GM12878 (cell line): ENCODE measurements at regions not wholly inside any gene's neighbourhood (a gene's known extent, or its start where the extent isn't known, plus 50 kb on each side); places are given as distances from the start of the nearest gene placed in this dataset.

Source experiments
- ATAC-seq: fragments of 200-7000 bp; cut with Tn5 transposase; 3 replicates; pipeline ENCODE4 v1.9.1; 2020; ENCODE audit warnings: mild to moderate bottlenecking, moderate library complexity
- BruUV-seq: library from RNA; stranded (reverse); fragments of 400-500 nt; replicated peaks from 2 replicates; lab custom pipeline; 2021; lab: Mats Ljungman, UMichigan
- CTCF ChIA-PET: fragments of 300-600 bp; sonication (Branson Sonifier 250); formaldehyde crosslinking; extraction: SDS; loops from one replicate; lab custom pipeline; 2021; ENCODE audit warnings: inconsistent platforms; lab: Yijun Ruan, JAX
- POLR2A ChIA-PET: fragments of 350-600 bp; formaldehyde crosslinking; extraction: SDS; loops from one replicate; lab custom pipeline; 2021; ENCODE audit warnings: inconsistent platforms; lab: Charles Lee
- RAD21 ChIA-PET: fragments of 300-600 bp; sonication (Branson Sonifier 250); formaldehyde crosslinking; loops from one replicate; lab custom pipeline; 2023; ENCODE audit warnings: antibody characterized with exemption; ENCODE audit not compliant: unreplicated experiment; lab: Charles Lee
- SMC1A ChIA-PET: fragments of 300-600 bp; sonication (Branson Sonifier 250); formaldehyde crosslinking; loops from one replicate; lab custom pipeline; 2023; ENCODE audit not compliant: unreplicated experiment, uncharacterized antibody; lab: Charles Lee
- DNase-seq: peaks from one replicate; pipeline ENCODE4 v3.0.0-alpha.2; 2011; ENCODE audit warnings: low read depth, low spot score
- FAIRE-seq: peaks from 3 replicates; lab custom pipeline; 2011; peaks lifted over from hg19 to GRCh38; lab: Jason Lieb, UNC
- H2AFZ ChIP-seq: 2 replicates; pipeline ENCODE4 v1.6.0; 2011; ENCODE audit warnings: low read depth, low read length, control low read depth; ENCODE audit not compliant: control insufficient read depth
- H3K27ac ChIP-seq: 2 replicates; pipeline ENCODE4 v1.5.1; 2011; ENCODE audit warnings: control low read depth; ENCODE audit not compliant: control insufficient read depth, insufficient read depth
- H3K27me3 ChIP-seq, 2 experiments: replicated peaks in 1 of 2; 2 replicates each; pipeline versions ENCODE4 v1.6.0 to v1.6.1; 2011; ENCODE audit warnings: low read length in 1 of 2; ENCODE audit not compliant: control insufficient read depth in 2 of 2, insufficient read depth in 2 of 2
- H3K36me3 ChIP-seq, 2 experiments: 2 replicates each; pipeline ENCODE4 v1.5.1; 2011; ENCODE audit warnings: low read length in 1 of 2; ENCODE audit not compliant: control insufficient read depth in 2 of 2, insufficient read depth in 2 of 2
- H3K4me1 ChIP-seq: 2 replicates; pipeline ENCODE4 v1.6.1; 2011; ENCODE audit warnings: mild to moderate bottlenecking, low read length, moderate library complexity, mixed read lengths; ENCODE audit not compliant: control insufficient read depth, insufficient read depth
- H3K4me2 ChIP-seq: 2 replicates; pipeline ENCODE4 v1.6.0; 2011; ENCODE audit warnings: control low read depth; ENCODE audit not compliant: control insufficient read depth, insufficient read depth
- H3K4me3 ChIP-seq: fragments of 200-600 bp; sonication (generic); 2 replicates; pipeline ENCODE4 v1.5.1; 2016
- H3K79me2 ChIP-seq: 2 replicates; pipeline ENCODE4 v1.6.0; 2011; ENCODE audit warnings: low read length; ENCODE audit not compliant: control insufficient read depth, insufficient read depth
- H3K9ac ChIP-seq: 2 replicates; pipeline ENCODE4 v1.8.0; 2011; ENCODE audit warnings: low read length, control low read depth, mixed read lengths; ENCODE audit not compliant: control insufficient read depth, insufficient read depth
- H3K9me3 ChIP-seq: replicated peaks from 3 replicates; pipeline ENCODE4 v1.5.1; 2011; ENCODE audit warnings: mild to moderate bottlenecking, low read length; ENCODE audit not compliant: control insufficient read depth, insufficient read depth
- H4K20me1 ChIP-seq: 2 replicates; pipeline ENCODE4 v1.6.0; 2011; ENCODE audit not compliant: control insufficient read depth, insufficient read depth
- DPF2 ChIP-seq: fragments of 450-650 bp; IDR thresholded peaks from 2 replicates; pipeline ENCODE4 v1.6.1; 2017; ENCODE audit warnings: mild to moderate bottlenecking
- FOXM1 ChIP-seq: IDR thresholded peaks from 2 replicates; pipeline ENCODE4 v1.6.1; 2012; ENCODE audit warnings: low read depth, mild to moderate bottlenecking, inconsistent platforms, low read length, moderate library complexity
- GABPA ChIP-seq: IDR thresholded peaks from 2 replicates; pipeline ENCODE4 v1.6.1; 2014; ENCODE audit warnings: antibody characterized with exemption, low read depth, mild to moderate bottlenecking, inconsistent platforms
- HDAC6 ChIP-seq: fragments of 200-600 bp; sonication (generic); IDR thresholded peaks from one replicate; pipeline ENCODE4 v1.8.0; 2017; ENCODE audit warnings: antibody characterized with exemption; ENCODE audit not compliant: unreplicated experiment
- HDGF ChIP-seq: fragments of 450-650 bp; IDR thresholded peaks from 2 replicates; pipeline ENCODE4 v1.6.1; 2016; ENCODE audit warnings: antibody characterized with exemption
- IKZF2 ChIP-seq, 2 experiments: fragments of 450-650 bp; IDR thresholded peaks; 2 replicates each; pipeline ENCODE4 v1.6.1; 2017; ENCODE audit warnings: mild to moderate bottlenecking in 2 of 2, moderate library complexity in 2 of 2
- JUND ChIP-seq: IDR thresholded peaks from 2 replicates; pipeline ENCODE4 v1.6.1; 2012; ENCODE audit warnings: low read depth, mild to moderate bottlenecking, low read length, improper control_type of control experiment, moderate library complexity
- NBN ChIP-seq: fragments of 450-650 bp; IDR thresholded peaks from 2 replicates; pipeline ENCODE4 v1.6.1; 2016
- NR2C2 ChIP-seq: IDR thresholded peaks from 2 replicates; pipeline ENCODE4 v1.6.1; 2011; ENCODE audit warnings: borderline replicate concordance, low read depth; ENCODE audit not compliant: control insufficient read depth, insufficient read length
- RFX5 ChIP-seq: IDR thresholded peaks from 2 replicates; pipeline ENCODE4 v1.6.1; 2011; ENCODE audit warnings: low read depth, low read length, improper control_type of control experiment
- SUPT20H ChIP-seq: IDR thresholded peaks from 2 replicates; pipeline ENCODE4 v1.6.1; 2011; ENCODE audit warnings: low read depth, mild to moderate bottlenecking, low read length, moderate library complexity, borderline replicate concordance; ENCODE audit not compliant: control insufficient read depth
- ZNF24 ChIP-seq: fragments of 450-650 bp; IDR thresholded peaks from 2 replicates; pipeline ENCODE4 v1.6.1; 2017; ENCODE audit warnings: antibody characterized with exemption, mild to moderate bottlenecking
- WGBS: methylation state at CpG from one replicate; pipeline ENCODE4 v1.1.6; 2016; ENCODE audit warnings: low lambda C conversion rate; ENCODE audit not compliant: insufficient replicate concordance, insufficient coverage; ENCODE audit errors: missing lambda C conversion rate; 5-methylcytosine and 5-hydroxymethylcytosine counted together
- in situ Hi-C: fragments of 300-500 bp; cut with MboI; formaldehyde crosslinking; loops from 9 replicates; pipeline ENCODE4 v1.14.3; 2018; ENCODE audit warnings: mixed read lengths
- intact Hi-C: fragments of 100-400 bp; cut with micrococcal nuclease; formaldehyde crosslinking; loops from one replicate; pipeline ENCODE4 v1.14.2; 2022; ENCODE audit not compliant: unreplicated experiment
- TF ChIP-seq, protein P1 (sequence below): fragments of 450-650 bp; formaldehyde crosslinking; IDR thresholded peaks from 2 replicates; pipeline ENCODE4 v1.4.0; 2022; ENCODE audit warnings: mild to moderate bottlenecking, moderate library complexity
- TF ChIP-seq, protein P2 (sequence below): fragments of 450-650 bp; IDR thresholded peaks from 2 replicates; pipeline ENCODE4 v1.6.1; 2018; ENCODE audit warnings: borderline replicate concordance, mild to moderate bottlenecking; ENCODE audit not compliant: partially characterized antibody

DNA sequence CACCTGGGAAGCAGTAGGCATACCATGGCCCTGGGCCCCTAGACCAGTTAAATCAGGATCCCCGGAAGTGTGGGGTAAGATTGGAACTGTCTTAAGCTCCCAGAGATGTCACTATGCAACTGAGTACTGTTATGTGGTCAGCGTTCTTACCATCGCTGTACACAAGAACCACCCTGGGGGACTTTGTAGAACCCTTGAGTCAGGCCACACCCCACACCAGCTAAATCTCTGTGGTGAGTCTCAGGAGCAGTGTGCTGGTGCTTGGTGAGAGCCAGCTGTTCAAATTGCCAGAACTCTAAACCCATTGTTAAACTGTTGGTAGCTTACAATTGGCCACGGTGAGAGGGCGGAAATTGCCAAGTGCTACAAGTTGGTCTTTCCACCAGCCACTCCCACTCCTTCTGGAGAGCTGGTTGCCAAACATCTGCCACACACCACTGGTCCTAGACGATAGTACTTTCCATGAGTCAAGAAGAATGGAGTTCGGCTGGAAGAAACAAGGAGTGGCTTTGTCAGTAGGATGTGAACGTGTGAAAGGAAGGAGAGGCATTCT is 80.5 kb upstream of the SYNDIG1 start:
- WGBS, result 31% methylated on average over 8 of the region's 8 CpGs
- FAIRE-seq (no peak), ATAC-seq (no peak), DNase-seq (no peak)
- H3K9me3 ChIP-seq, result no peaks in the 10 kb centered on the region
- H3K36me3 ChIP-seq, result no peaks in the 10 kb centered on the region
- H3K27ac ChIP-seq, result no peak overlapping the region
- ChIA-PET CTCF (interaction anchor here (1.0 kb wide), 2 partner anchors 9 to 20 kb away, joined by 3 read pairs; no protein-coding TSS in a partner anchor), POLR2A (no interaction called here), RAD21 (no interaction called here), SMC1A (no interaction called here)
- TF ChIP-seq GABPA, result no peak
- H3K4me2 ChIP-seq, result no peak overlapping the region
- intact Hi-C loops (no loop called here), in situ Hi-C loops (no loop called here)
- H3K4me1 ChIP-seq, result no peaks in the 10 kb centered on the region
- H3K4me3 ChIP-seq, result no peak overlapping the region
- no peak overlapping the region for H2AFZ ChIP-seq
- no peak overlapping the region for H3K9ac ChIP-seq
- no peaks in the 10 kb centered on the region for H4K20me1 ChIP-seq
- no peaks in the 10 kb centered on the region for H3K79me2 ChIP-seq
- H3K27me3 ChIP-seq, result no peaks in the 10 kb centered on the region
- no TSS peak for BruUV-seq

DNA sequence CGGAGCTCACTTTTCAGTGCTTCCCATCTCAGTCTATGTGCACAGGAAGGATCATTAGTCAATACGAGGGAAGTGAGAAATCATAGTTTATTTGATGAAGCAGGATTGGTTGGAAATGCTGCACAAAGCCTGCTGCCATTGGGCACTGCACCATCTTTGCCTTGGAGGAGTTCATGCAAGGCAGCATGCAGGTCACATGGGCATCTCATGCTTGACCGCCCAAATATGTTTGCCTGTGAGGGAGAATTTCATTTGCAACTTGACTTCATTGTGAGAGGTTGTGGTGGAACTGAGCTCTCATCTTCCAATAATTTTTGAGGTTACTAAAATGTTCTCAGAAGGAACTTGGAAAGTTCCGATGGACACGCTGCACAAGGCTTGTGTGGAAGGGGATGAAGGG is 83.9 kb upstream of the SYNDIG1 start:
- DNase-seq, result no peak
- no peak for ATAC-seq
- in situ Hi-C loops, result no loop called here
- Histone ChIP-seq H4K20me1 (no peaks in the 10 kb centered on the region), H3K4me3 (no peak overlapping the region), H2AFZ (no peak overlapping the region), H3K79me2 (no peaks in the 10 kb centered on the region), H3K4me2 (no peak overlapping the region), H3K27me3 (no peaks in the 10 kb centered on the region), H3K36me3 (no peaks in the 10 kb centered on the region), H3K27ac (no peak overlapping the region), H3K9me3 (no peaks in the 10 kb centered on the region), H3K9ac (no peak overlapping the region), H3K4me1 (no peaks in the 10 kb centered on the region)
- no peak for FAIRE-seq
- intact Hi-C loops, result no loop called here
- SMC1A ChIA-PET, result no interaction called here
- WGBS, result 39% methylated on average over 5 of the region's 5 CpGs
- RAD21 ChIA-PET, result no interaction called here
- no TSS peak for BruUV-seq
- CTCF ChIA-PET, result no interaction called here
- POLR2A ChIA-PET, result no interaction called here
- TF ChIP-seq HDGF (no peak), JUND (no peak), SUPT20H (no peak), DPF2 (no peak), HDAC6 (no peak), ZNF24 (no peak), NR2C2 (no peak), NBN (no peak), RFX5 (no peak), IKZF2 (IDR thresholded peaks at IDR 0.05) (no peak), FOXM1 (no peak)
- TF ChIP-seq, protein P1, sequence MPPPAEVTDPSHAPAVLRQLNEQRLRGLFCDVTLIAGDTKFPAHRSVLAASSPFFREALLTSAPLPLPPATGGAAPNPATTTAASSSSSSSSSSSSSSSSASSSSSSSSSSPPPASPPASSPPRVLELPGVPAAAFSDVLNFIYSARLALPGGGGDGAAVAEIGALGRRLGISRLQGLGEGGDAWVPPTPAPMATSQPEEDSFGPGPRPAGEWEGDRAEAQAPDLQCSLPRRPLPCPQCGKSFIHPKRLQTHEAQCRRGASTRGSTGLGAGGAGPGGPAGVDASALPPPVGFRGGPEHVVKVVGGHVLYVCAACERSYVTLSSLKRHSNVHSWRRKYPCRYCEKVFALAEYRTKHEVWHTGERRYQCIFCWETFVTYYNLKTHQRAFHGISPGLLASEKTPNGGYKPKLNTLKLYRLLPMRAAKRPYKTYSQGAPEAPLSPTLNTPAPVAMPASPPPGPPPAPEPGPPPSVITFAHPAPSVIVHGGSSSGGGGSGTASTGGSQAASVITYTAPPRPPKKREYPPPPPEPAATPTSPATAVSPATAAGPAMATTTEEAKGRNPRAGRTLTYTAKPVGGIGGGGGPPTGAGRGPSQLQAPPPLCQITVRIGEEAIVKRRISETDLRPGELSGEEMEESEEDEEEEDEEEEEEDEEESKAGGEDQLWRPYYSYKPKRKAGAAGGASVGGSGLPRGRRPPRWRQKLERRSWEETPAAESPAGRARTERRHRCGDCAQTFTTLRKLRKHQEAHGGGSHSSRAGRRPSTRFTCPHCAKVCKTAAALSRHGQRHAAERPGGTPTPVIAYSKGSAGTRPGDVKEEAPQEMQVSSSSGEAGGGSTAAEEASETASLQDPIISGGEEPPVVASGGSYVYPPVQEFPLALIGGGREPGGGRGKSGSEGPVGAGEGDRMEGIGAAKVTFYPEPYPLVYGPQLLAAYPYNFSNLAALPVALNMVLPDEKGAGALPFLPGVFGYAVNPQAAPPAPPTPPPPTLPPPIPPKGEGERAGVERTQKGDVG (CRISPR knock-in tag), result no peak
- TF ChIP-seq, protein P2, sequence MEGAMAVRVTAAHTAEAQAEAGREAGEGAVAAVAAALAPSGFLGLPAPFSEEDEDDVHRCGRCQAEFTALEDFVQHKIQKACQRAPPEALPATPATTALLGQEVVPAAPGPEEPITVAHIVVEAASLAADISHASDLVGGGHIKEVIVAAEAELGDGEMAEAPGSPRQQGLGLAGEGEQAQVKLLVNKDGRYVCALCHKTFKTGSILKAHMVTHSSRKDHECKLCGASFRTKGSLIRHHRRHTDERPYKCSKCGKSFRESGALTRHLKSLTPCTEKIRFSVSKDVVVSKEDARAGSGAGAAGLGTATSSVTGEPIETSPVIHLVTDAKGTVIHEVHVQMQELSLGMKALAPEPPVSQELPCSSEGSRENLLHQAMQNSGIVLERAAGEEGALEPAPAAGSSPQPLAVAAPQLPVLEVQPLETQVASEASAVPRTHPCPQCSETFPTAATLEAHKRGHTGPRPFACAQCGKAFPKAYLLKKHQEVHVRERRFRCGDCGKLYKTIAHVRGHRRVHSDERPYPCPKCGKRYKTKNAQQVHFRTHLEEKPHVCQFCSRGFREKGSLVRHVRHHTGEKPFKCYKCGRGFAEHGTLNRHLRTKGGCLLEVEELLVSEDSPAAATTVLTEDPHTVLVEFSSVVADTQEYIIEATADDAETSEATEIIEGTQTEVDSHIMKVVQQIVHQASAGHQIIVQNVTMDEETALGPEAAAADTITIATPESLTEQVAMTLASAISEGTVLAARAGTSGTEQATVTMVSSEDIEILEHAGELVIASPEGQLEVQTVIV, result no peak
